Psoas muscle (tissue), 7 donors: ENCODE measurements at regions not wholly inside any gene's neighbourhood (a gene's known extent, or its start where the extent isn't known, plus 50 kb on each side); places are given as distances from the start of the nearest gene placed in this dataset.

Experiments used
- ATAC-seq, 4 donors: fragments of 200-7000 bp; cut with Tn5 transposase; one replicate each; pipeline ENCODE4 v1.9.1; 2020; ENCODE audit warnings: moderate library complexity in 3 of 4, mild to moderate bottlenecking in 2 of 4
- DNase-seq, 2 donors: peaks; one replicate each; pipeline ENCODE4 v3.0.0-alpha.2; 2020
- H3K27ac ChIP-seq: fragments of 200-600 bp; one replicate; pipeline ENCODE4 v1.8.0; 2022
- H3K27me3 ChIP-seq, 3 donors: fragments of 200-600 bp in 1 of 3; one replicate each; pipeline versions ENCODE4 v1.6.1 to v1.8.0; 2013 to 2022; ENCODE audit warnings: low read length in 2 of 3, mild to moderate bottlenecking in 2 of 3, moderate library complexity in 1 of 3; ENCODE audit not compliant: insufficient read depth in 3 of 3
- H3K36me3 ChIP-seq, 2 donors: fragments of 200-600 bp in 1 of 2; one replicate each; pipeline versions ENCODE4 v1.6.1 to v1.8.0; 2013 to 2022; ENCODE audit warnings: low read depth in 1 of 2, mild to moderate bottlenecking in 1 of 2, moderate library complexity in 1 of 2; ENCODE audit not compliant: insufficient read depth in 1 of 2
- H3K4me1 ChIP-seq: fragments of 200-600 bp; one replicate; pipeline ENCODE4 v1.8.0; 2022
- H3K4me3 ChIP-seq: fragments of 200-600 bp; one replicate; pipeline ENCODE4 v1.8.0; 2022; ENCODE audit warnings: mild to moderate bottlenecking
- H3K9me3 ChIP-seq: fragments of 200-600 bp; one replicate; pipeline ENCODE4 v1.8.0; 2022
- WGBS, 3 donors: extraction: QIAGEN DNeasy Blood & Tissue Kit; methylation state at CpG; one replicate each; pipeline versions ENCODE4 v1.1.6 to v1.1.7; 2013; 5-methylcytosine and 5-hydroxymethylcytosine counted together
- intact Hi-C, 2 donors: fragments of 100-400 bp; cut with DNase I; formaldehyde crosslinking; loops; one replicate each; pipeline versions ENCODE4 v1.11.0 to v1.14.2; 2022
- TF ChIP-seq, protein P1 (sequence below): fragments of 200-600 bp; IDR thresholded peaks from one replicate; pipeline ENCODE4 v1.8.0; 2022; ENCODE audit warnings: antibody characterized with exemption
- donor health status: healthy with polysubstance abuse.
- donor health status: DM: no; HTN: no; CAD: no; lungs with moderate emphysema.
- donor health status: Bipolar disorder and iron deficiency.
- donor health status: healthy.
- donor health status: DM: yes; HTN: yes; CAD: no.
- donor health status: DM: no; HTN: no; CAD: no.
- donor health status: DM: yes; HTN: yes; CAD: no.

GRCh38 chr3:110865934-110866333, 205.7 kb upstream of the NECTIN3 start:
- intact Hi-C loops, result no loop called here
- no peak for DNase-seq
- WGBS, 3 donors, result 83 to 87% (median 84%) methylated on average over 4 of the region's 4 CpGs

GRCh38 chr3:110868106-110868505, 203.5 kb upstream of the NECTIN3 start:
- no peak overlapping the region for H3K27ac ChIP-seq
- H3K4me1 ChIP-seq, result no peaks in the 10 kb centered on the region
- no peak for ATAC-seq
- no peak overlapping the region for H3K4me3 ChIP-seq
- DNase-seq, result no peak
- intact Hi-C loops, result no loop called here
- TF ChIP-seq, protein P1, sequence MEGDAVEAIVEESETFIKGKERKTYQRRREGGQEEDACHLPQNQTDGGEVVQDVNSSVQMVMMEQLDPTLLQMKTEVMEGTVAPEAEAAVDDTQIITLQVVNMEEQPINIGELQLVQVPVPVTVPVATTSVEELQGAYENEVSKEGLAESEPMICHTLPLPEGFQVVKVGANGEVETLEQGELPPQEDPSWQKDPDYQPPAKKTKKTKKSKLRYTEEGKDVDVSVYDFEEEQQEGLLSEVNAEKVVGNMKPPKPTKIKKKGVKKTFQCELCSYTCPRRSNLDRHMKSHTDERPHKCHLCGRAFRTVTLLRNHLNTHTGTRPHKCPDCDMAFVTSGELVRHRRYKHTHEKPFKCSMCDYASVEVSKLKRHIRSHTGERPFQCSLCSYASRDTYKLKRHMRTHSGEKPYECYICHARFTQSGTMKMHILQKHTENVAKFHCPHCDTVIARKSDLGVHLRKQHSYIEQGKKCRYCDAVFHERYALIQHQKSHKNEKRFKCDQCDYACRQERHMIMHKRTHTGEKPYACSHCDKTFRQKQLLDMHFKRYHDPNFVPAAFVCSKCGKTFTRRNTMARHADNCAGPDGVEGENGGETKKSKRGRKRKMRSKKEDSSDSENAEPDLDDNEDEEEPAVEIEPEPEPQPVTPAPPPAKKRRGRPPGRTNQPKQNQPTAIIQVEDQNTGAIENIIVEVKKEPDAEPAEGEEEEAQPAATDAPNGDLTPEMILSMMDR, result no peak
- no peaks in the 10 kb centered on the region for H3K27me3 ChIP-seq
- no peaks in the 10 kb centered on the region for H3K36me3 ChIP-seq
- WGBS, 3 donors, result 71 to 90% (median 83%) methylated on average over 1 of the region's 1 CpG
- no peaks in the 10 kb centered on the region for H3K9me3 ChIP-seq

More at GRCh38 chr3:110865934-110866333, 205.7 kb upstream of the NECTIN3 start:
- Histone ChIP-seq H3K4me3 (no peak overlapping the region), H3K27ac (no peak overlapping the region), H3K36me3 (no peaks in the 10 kb centered on the region), H3K9me3 (no peaks in the 10 kb centered on the region), H3K27me3 (no peaks in the 10 kb centered on the region), H3K4me1 (no peaks in the 10 kb centered on the region)
- TF ChIP-seq, protein P1, result no peak
- ATAC-seq, result no peak

DNA sequence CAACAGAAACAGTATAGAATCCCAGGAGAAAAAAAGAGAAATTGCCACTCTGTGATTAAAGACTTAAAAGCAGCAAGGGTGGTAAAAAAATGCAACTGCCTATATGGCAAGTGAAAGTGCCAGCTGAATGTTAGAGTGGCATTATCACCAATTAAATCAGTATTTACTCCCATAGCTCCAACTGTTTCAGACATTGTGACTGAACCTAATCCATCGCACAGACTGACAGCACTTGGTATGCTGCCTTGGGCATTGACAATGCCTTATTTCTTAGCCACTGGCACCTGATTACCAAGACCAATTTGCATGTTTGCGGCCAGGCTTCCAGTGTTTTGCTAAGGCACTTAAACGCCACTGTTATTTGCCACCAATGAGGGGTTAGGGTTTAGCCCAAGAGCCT, 201.9 kb upstream of the NECTIN3 start:
- intact Hi-C loops, result no loop called here
- no peaks in the 10 kb centered on the region for H3K9me3 ChIP-seq
- no peak overlapping the region for H3K4me3 ChIP-seq
- no peaks in the 10 kb centered on the region for H3K36me3 ChIP-seq
- ATAC-seq (no peak), DNase-seq (no peak)
- TF ChIP-seq, protein P1, result no peak
- no peaks in the 10 kb centered on the region for H3K27me3 ChIP-seq
- 86 to 95% (median 94%) methylated on average over 3 of the region's 3 CpGs for WGBS, 3 donors
- H3K27ac ChIP-seq, result no peak overlapping the region
- no peaks in the 10 kb centered on the region for H3K4me1 ChIP-seq

- intact Hi-C loops, result no loop called here
- no peak for ATAC-seq
- no peak for DNase-seq
Observed at GRCh38 chr3:110871869-110872268, 199.7 kb upstream of the NECTIN3 start.

GRCh38 chr3:110878692-110879091, 192.9 kb upstream of the NECTIN3 start:
- no peaks in the 10 kb centered on the region for H3K27me3 ChIP-seq
- no peak overlapping the region for H3K4me3 ChIP-seq
- ATAC-seq (no peak), DNase-seq (no peak)
- H3K27ac ChIP-seq, result no peak overlapping the region
- H3K4me1 ChIP-seq, result no peaks in the 10 kb centered on the region
- no peaks in the 10 kb centered on the region for H3K9me3 ChIP-seq
- WGBS, 3 donors, result 68 to 78% (median 71%) methylated on average over 3 of the region's 3 CpGs
- intact Hi-C loops, result no loop called here
- TF ChIP-seq, protein P1, result no peak
- H3K36me3 ChIP-seq, result no peaks in the 10 kb centered on the region

More at GRCh38 chr3:110871869-110872268, 199.7 kb upstream of the NECTIN3 start:
- no peak overlapping the region for H3K27ac ChIP-seq
- H3K27me3 ChIP-seq, result no peaks in the 10 kb centered on the region
- H3K36me3 ChIP-seq, result no peaks in the 10 kb centered on the region
- H3K4me1 ChIP-seq, result no peaks in the 10 kb centered on the region
- H3K9me3 ChIP-seq, result no peaks in the 10 kb centered on the region
- no peak overlapping the region for H3K4me3 ChIP-seq
- TF ChIP-seq, protein P1, result no peak
